Mucosa of descending colon (tissue), 3 donors: ENCODE measurements at regions not wholly inside any gene's neighbourhood (a gene's known extent, or its start where the extent isn't known, plus 50 kb on each side); places are given as distances from the start of the nearest gene placed in this dataset.

Source experiments
- ATAC-seq: fragments of 200-7000 bp; cut with Tn5 transposase; one replicate; pipeline ENCODE4 v1.9.1; 2020; ENCODE audit warnings: mild to moderate bottlenecking, moderate library complexity
- DNase-seq, 3 donors: peaks; one replicate each; pipeline ENCODE4 v3.0.0-alpha.2; 2020
- H3K36me3 ChIP-seq: fragments of 200-600 bp; one replicate; pipeline ENCODE4 v1.8.0; 2021; ENCODE audit warnings: low read depth, mild to moderate bottlenecking
- H3K4me1 ChIP-seq: fragments of 200-600 bp; one replicate; pipeline ENCODE4 v1.8.0; 2021; ENCODE audit warnings: low read depth, mild to moderate bottlenecking
- H3K4me3 ChIP-seq: fragments of 200-600 bp; one replicate; pipeline ENCODE4 v1.8.0; 2021; ENCODE audit warnings: mild to moderate bottlenecking
- H3K9me3 ChIP-seq: fragments of 200-600 bp; one replicate; pipeline ENCODE4 v1.8.0; 2021; ENCODE audit warnings: mild to moderate bottlenecking
- CTCF ChIP-seq: fragments of 200-600 bp; IDR thresholded peaks from one replicate; pipeline ENCODE4 v1.8.0; 2022; ENCODE audit warnings: antibody characterized with exemption, mild to moderate bottlenecking
- intact Hi-C, 2 donors: fragments of 100-400 bp; cut with DNase I in 1 of 2; cut with micrococcal nuclease in 1 of 2; formaldehyde crosslinking; loops; one replicate each; pipeline versions ENCODE4 v1.11.0 to v1.11.1; 2022; cut with DNase I, micrococcal nuclease
- donor health status: DM: no; HTN: no; CAD: no; lungs with moderate emphysema.
- donor health status: DM: no; HTN: no; CAD: no.
- donor health status: DM: no; HTN: yes; CAD: no.

- Histone ChIP-seq H3K36me3 (no peaks in the 10 kb centered on the region), H3K4me1 (no peaks in the 10 kb centered on the region), H3K9me3 (no peaks in the 10 kb centered on the region), H3K4me3 (no peak overlapping the region)
- DNase-seq (no peak), ATAC-seq (no peak)
- no peak for TF ChIP-seq CTCF
- intact Hi-C loops = no loop called here
Measured at GRCh38 chr14:44361083-44361482, 146.0 kb downstream of the FSCB start.

DNA sequence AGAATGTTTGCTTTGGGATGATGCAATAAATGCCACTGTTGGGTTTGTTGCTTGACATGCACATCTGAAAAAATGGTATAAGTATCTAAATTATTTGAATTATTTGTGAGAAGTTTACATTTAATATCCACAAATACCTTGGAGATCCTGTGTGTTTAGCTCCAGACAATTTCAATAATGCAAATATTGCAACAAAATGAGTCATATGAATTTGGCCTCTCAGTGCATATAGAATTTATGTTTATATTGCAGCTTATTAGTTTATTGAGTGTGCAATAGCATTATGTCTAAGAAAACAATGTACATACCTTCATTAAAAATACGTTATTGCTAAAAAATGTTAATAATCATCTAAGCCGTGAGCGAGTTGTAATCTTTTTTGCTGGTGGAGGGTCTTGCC, 153.3 kb downstream of the FSCB start:
- H3K4me3 ChIP-seq = no peak overlapping the region
- intact Hi-C loops = no loop called here

DNA sequence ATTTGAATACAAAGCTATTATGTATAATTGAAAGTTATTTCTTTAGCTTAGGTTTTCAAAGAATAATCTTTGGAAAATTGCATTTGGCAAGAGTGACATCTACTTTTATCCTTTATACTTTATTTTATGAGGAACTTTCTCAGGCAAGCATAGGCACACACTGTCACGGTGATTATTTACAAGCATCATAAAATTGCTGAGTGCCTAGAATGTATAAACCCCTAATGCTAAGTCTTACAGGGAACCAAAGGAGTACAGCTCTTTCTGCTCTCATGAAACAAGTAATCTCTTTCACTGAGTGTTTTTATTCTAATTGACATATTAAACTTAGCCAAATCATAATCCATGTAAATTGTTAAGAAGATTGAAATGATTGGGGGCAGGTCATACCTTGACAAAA, 154.9 kb downstream of the FSCB start:
- no peak for TF ChIP-seq CTCF
- ATAC-seq = no peak
- DNase-seq = no peak
- Histone ChIP-seq H3K36me3 (no peaks in the 10 kb centered on the region), H3K4me3 (no peak overlapping the region), H3K9me3 (peaks cover 8% of the 10 kb centered on the region), H3K4me1 (no peaks in the 10 kb centered on the region)
- intact Hi-C loops = no loop called here

More for the DNA sequence above, 153.3 kb downstream of the FSCB start:
- TF ChIP-seq CTCF = no peak
- no peaks in the 10 kb centered on the region for H3K9me3 ChIP-seq
- ATAC-seq (no peak), DNase-seq (no peak)
- no peaks in the 10 kb centered on the region for H3K36me3 ChIP-seq
- H3K4me1 ChIP-seq = no peaks in the 10 kb centered on the region

DNA sequence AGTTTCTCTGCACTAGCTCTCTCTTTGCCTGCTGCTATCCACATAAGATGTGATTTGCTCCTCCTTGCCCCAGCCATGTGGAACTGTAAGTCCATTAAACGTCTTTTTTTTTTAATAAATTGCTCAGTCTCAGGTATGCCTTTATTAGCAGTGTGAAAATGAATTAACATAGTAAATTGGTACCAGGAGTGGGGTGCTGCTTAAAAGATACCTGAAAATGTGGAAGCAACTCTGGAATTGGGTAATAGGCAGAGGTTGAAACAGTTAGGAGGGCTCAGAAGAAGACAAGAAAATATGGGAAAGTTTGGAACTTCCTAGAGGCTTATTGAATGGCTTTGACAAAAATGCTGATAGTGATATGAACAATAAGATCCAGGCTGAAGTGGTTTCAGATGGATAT, 159.8 kb downstream of the FSCB start:
- ATAC-seq = no peak
- H3K9me3 ChIP-seq = peaks cover 19% of the 10 kb centered on the region

GRCh38 chr14:44341116-44341515, 166.0 kb downstream of the FSCB start:
- Histone ChIP-seq H3K4me1 (no peaks in the 10 kb centered on the region), H3K9me3 (no peaks in the 10 kb centered on the region), H3K36me3 (no peaks in the 10 kb centered on the region), H3K4me3 (no peak overlapping the region)
- DNase-seq (no peak), ATAC-seq (no peak)
- intact Hi-C loops = no loop called here
- no peak for TF ChIP-seq CTCF

More for the DNA sequence above, 159.8 kb downstream of the FSCB start:
- Histone ChIP-seq H3K36me3 (no peaks in the 10 kb centered on the region), H3K4me3 (no peak overlapping the region), H3K4me1 (no peaks in the 10 kb centered on the region)
- no peak for DNase-seq
- intact Hi-C loops = no loop called here
- TF ChIP-seq CTCF = no peak

- no peak for TF ChIP-seq CTCF
- H3K9me3 ChIP-seq = no peaks in the 10 kb centered on the region
- H3K36me3 ChIP-seq = no peaks in the 10 kb centered on the region
- no peak overlapping the region for H3K4me3 ChIP-seq
- ATAC-seq (no peak), DNase-seq (no peak)
- intact Hi-C loops = no loop called here
- no peaks in the 10 kb centered on the region for H3K4me1 ChIP-seq
Measured at GRCh38 chr14:44339862-44340261, 167.2 kb downstream of the FSCB start.
